GM18505 (cell line): ENCODE measurements at regions not wholly inside any gene's neighbourhood (a gene's known extent, or its start where the extent isn't known, plus 50 kb on each side); places are given as distances from the start of the nearest gene placed in this dataset.
"Not testable (repeated sequence)": the region's sequence is repeated elsewhere in the genome, so short reads cannot be mapped to it uniquely, and the experiment has no call there.

ENCODE experiments used
- ATAC-seq: cut with Tn5 transposase; IDR thresholded peaks from one replicate; pipeline ENCODE4 v1.9.1; 2021; ENCODE audit not compliant: unreplicated experiment
- POLR2A ChIP-seq: IDR thresholded peaks from 4 replicates; pipeline ENCODE4 v1.6.1; 2011; ENCODE audit warnings: borderline replicate concordance; ENCODE audit not compliant: insufficient read depth, insufficient read length; ENCODE audit errors: extremely low read depth

DNA sequence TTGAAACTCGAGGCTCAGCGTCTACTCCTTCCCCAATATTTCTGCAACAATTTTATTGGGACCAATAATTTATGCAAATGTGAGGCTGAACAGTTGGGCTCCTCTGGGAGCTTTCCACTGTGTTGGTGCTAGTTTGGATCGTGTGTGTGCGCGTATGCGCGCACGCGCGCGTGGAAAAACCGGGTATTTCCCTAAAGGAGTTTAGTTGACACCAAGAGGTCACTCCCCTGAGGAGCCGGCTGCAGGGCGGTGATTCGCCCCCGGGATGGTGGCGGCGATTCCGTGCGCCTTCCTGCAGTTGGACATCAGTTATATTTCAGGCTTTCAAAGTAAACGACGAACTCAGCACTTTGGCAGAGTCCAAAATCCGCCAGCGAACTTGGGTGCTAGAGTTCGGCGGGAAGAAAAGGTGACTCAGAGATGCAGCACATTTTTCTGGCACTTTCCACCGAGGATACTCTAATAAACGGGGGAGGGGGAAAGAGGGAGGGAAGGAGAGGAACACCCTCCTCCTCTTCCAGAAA is 186.5 kb upstream of the FANCL start:
- ATAC-seq, result no peak
- TF ChIP-seq POLR2A, result no peak

DNA sequence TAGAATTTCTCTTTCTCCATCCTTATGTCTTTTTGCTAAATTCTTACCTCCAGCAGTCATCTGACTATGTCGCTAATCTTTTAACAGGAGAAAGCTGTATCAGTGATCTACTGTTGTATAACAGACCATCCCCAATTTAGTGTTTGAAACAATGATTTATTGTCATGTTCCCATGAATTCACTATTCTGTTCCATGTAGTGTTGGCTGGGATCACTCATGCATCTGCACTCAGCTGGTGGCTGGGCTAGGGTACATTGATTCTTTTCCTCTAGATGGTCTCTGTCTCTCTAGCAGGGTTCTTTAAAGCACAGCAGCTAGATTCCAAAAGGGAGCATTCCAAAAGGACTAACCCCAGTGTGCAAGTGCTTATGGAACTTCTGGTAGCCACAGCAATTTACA is 184.2 kb upstream of the FANCL start:
- TF ChIP-seq POLR2A, result no peak
- no peak for ATAC-seq

DNA sequence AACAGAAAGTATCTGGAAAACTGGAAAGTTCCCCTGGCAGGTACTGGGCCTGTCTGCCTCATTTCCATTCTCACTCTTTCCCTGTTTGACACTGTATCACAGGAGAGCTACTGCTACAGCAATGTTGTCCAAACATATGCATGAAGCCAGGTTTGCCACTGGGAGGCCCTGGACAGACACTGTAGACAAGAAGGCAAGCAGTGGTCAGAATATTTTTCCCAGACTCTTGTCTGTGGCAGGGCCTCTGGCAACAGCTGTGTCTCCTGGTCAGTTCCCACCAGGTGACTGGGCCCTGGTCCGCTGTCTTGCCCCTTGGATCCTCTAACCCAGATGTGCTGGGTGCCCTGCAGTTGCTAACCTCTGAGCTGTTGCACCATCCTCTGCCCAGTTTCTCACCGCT is 178.9 kb upstream of the FANCL start:
- no peak for ATAC-seq

DNA sequence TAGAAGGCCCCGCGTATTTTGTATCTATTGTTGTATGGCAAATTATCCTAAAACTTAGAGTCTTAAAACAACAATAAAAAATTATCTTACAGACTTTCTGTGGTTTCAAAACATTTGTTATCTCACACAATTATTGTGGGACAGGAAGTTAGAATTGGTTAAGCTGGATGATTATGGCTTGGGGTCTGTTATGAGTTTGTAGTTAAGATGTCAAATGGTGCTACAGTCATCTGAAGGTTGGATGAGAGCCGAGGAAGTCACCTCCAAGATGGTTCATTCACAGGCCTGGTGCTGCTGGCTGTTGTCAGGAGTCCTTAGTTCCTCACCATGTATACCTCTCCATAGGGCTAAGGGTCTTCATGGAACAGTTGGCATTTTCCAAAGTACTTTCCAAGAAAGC is 175.6 kb upstream of the FANCL start:
- no peak for ATAC-seq
- TF ChIP-seq POLR2A, result no peak

More for the DNA sequence above, 178.9 kb upstream of the FANCL start:
- no peak for TF ChIP-seq POLR2A

DNA sequence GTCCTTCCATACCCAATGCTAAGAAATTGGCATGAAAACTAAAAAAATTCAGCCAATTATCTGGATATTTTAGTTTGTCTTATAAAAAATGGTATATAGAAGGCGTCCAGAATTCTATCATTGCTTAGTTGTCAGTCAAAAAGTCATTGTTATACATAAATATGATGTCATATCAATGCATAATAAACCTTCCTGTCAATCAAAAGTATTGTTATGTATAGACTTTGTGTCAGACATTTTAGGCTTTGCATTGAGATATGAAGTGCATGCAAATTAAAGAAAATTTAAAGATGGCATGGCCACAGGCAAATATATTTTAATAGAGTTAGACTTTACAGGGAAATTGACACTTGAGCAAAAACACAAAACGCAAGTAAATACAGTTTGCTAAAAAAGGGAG is 173.4 kb upstream of the FANCL start:
- ATAC-seq, result no peak
- TF ChIP-seq POLR2A, result no peak

DNA sequence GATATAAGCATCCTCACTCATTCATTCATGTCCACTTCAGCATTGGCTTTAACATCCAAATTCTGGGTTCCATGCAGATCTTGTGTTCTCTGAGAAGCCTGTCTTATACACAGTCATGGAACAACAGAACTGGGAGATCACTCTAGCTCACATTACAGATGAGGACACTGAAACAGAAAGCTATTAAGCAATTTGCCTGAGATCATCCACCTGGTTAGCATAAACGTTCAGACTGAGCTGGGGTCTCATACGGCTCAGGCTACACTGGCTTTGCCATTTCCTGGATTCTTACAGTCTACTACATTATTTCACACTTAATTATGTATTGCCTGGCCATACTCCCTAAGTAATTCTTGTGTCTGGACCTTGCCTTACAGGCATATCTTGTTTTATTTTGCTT is 169.4 kb upstream of the FANCL start:
- no peak for ATAC-seq
- TF ChIP-seq POLR2A, result no peak

DNA sequence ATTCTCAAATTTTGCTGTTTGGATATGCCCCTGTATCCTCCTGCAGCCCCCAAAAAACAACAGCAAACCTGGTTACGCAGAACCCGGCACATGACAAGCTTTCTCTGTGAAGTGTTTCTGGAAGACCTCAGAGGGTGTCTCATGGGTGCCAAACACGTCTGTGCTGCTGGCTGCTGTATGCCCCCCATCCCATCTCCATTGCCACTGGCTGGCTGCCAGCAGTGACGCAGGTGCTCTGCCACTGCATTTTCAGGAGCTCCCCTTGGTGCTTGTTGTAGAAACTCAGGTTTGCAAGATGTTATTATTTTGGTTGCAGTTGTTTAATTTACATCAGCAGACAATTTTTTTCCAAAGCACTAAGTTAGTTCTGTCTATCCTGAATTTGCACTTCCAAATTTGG is 166.4 kb upstream of the FANCL start:
- no peak for TF ChIP-seq POLR2A
- ATAC-seq, result no peak

DNA sequence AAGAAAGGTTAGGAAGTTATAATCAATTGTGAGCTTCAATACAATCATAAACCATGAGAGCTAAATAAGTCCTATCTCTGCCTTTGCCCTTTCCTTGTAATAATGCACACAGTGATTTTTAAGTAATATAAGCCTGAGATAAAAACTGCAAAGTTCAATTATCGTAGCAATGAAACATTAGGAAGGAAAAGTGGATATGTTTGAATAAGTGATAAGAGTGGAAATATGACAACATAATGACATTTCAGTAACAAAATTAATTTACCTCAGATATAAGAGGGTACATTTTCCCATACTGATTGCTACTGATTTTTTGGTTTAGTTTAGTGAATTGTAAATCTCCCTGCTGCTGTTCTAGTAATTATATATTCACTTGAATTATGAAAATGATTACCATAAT is 164.2 kb upstream of the FANCL start:
- ATAC-seq, result no peak
- no peak for TF ChIP-seq POLR2A

DNA sequence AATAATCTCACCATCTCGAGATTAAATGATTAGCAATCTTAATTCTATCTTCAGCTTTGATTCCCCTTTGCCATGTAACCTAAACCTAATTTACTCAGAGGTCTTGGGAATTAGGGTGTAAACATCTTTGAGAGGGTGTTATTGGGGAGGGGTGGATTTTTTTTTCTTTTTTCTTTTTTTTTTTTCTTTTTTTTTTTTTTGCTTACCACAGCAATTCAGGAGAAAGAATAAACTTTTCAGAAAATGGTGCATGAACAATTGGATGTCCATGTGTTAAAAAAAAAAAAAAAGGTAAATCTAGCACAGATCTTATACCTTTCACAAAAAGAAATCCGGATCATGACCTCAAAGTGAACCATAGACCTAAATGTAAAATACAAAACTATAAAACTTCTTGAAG is 160.8 kb upstream of the FANCL start:
- no peak for ATAC-seq
- TF ChIP-seq POLR2A, result no peak

DNA sequence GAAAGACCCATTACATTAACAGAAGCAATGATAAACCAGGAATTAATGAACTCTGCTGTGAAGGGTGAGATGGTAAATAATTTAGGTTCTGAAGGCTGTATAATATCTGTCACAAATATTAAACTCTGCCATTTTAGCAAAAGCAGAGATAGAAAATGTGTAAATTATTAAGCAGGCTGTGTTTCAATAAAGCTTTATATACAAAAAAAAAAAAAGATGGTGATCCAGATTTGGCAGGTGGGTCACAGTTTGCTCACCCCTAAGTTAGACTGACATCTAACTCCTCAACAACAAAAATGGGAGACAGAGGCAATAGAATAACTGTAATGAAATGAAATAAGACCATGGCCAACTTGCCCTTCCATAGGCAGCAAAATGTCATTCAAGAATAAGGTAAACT is 157.3 kb upstream of the FANCL start:
- no peak for ATAC-seq
- no peak for TF ChIP-seq POLR2A

DNA sequence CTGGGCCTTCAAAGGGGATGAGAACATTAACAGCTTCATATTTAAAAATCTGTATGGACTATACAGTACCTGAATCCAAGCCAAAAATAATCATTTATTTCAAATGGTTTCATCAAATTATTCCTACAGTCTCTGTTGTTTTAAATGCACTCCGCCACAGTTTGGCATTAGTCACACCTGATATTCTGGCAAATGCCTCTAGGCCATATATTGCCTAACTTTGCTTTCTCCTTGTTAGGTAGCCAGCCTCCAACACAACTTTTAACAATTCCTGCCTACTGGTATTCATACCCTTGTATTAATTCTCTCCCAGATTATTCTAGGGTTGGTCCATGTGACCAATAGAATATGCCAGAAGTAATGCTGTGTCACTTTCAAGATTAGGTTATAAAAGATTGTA is 146.6 kb upstream of the FANCL start:
- TF ChIP-seq POLR2A, result no peak
- no peak for ATAC-seq

DNA sequence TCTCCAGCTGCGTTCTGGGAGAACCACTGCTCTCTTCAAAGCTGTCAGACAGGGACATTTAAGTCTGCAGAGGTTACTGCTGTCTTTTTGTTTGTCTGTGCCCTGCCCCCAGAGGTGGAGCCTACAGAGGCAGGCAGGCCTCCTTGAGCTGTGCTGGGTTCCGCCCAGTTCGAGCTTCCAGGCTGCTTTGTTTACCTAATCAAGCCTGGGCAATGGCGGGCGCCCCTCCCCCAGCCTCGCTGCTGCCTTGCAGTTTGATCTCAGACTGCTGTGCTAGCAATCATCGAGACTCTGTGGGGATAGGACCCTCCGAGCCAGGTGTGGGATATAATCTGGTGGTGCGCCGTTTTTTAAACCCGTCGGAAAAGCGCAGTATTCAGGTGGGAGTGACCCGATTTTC is 145.8 kb upstream of the FANCL start:
- not testable (repeated sequence) for ATAC-seq

DNA sequence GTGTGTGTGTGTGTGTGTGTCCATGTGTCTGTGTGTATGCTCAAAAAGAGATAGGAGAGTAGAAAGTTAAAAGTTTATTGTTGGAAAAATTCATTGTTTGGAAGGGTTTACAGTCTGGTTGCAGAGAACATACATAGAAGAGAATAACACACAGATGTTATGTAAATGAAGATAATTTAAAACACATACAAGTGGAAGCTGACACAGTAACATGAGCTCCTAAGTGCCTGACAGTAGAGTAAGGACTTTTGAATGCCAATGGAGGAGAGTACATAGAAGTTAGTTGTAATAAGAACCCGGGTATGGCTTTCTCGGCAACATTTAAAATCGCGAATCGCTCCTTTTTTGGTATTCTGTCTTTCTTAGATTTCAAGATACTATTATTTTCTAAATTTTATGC is 137.0 kb upstream of the FANCL start:
- TF ChIP-seq POLR2A, result no peak
- no peak for ATAC-seq

DNA sequence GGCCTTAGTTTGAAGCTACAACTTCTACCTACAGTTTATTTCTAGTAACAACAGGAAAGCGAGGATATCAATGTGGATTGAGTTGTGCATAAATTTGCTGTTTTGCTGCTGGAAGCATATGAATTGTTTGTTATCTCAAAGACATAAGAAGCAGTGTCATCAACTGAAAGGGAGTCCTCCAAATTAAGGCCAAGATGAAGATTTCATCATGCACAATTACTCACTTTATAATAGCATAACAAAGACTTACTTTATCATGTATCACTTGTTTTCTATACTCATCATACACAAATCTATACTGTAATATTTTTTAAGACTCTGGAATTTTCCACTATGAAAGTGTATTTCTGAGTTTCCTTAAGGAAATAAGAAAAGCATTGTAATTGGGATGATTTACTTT is 136.1 kb upstream of the FANCL start:
- no peak for TF ChIP-seq POLR2A
- ATAC-seq, result no peak

DNA sequence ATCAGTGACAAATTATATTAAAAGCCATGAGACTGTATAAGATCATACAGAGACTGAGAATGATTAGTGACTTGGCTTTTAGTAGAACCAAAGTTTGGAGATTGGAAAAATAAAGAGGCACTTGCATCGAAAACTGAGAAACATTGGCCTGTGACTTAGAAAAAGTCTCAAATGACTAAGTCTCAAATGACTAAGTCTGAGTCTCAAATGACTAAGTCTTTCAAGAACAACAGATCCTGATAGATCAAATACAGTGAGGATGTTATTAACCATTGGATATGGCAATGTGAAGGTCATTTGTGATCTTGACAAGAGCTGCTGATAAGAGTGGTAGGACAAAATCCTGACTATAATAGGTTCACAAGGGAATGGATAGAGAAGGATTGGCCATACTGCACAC is 135.5 kb upstream of the FANCL start:
- ATAC-seq, result peak; percentile 58
- TF ChIP-seq POLR2A, result no peak

DNA sequence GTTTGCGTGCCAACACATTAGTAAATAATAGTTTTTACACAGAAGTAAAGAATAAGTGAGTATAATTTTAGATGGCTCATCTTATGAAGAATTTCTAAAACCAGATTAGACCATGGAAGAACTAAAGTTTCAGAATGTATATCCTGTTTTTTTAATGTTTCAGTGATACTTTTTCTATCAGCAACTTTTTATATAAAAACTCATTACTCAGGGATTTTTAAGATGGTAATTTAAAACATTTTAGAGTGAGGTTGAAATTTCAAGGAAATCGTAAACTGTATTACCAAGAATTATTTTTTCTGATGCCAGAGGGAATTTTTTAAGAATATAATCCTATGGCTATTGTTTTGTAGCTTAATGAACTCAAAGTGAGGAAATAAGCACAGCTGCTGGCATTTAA is 128.5 kb upstream of the FANCL start:
- ATAC-seq, result no peak
- no peak for TF ChIP-seq POLR2A

DNA sequence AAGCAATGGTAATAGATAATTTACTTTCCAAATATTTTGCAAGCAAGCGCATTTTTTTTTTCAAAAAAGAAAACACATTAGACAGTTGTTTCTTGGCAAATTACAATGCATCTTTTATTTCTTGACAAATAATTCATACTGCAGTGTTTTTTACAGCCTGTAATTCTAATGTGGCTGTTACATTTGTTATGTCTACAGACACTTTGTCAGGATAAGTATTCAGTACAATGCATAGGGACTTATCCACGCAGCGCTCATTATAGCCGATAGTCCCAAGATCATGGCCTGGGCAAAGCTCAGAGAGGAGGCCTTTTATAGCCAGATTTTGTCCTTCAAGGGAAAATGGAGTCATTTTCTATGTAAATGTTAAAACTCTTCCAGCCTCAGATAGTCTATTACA is 123.0 kb upstream of the FANCL start:
- no peak for ATAC-seq
- TF ChIP-seq POLR2A, result no peak

DNA sequence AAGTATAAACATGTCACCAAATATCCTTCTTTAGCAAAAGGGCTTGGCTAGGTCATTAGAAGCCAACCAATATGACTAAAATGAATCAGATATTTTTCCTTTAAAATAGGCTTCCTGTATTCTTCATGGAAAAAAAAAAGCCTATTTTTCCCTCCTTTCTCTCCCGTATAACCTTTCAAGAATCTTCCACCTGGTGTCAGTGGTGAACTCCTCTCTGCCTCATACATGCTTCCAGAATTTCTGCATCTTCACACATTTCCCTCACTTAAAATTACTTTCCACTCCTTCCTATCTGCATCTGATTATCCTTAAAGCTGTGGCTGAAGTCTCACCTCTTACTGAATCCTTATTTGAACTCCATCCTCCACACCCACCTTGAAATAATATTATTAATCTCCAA is 116.9 kb upstream of the FANCL start:
- ATAC-seq, result no peak
- TF ChIP-seq POLR2A, result no peak
